Astrocyte (in vitro differentiated cells and primary cell): ENCODE measurements at regions not wholly inside any gene's neighbourhood (a gene's known extent, or its start where the extent isn't known, plus 50 kb on each side); places are given as distances from the start of the nearest gene placed in this dataset.

Experiments used
- EZH2 ChIP-seq: IDR thresholded peaks from 2 replicates; pipeline ENCODE4 v1.6.1; 2012; ENCODE audit warnings: mild to moderate bottlenecking, low read length, inconsistent platforms; ENCODE audit not compliant: insufficient read depth
- TF ChIP-seq, protein P1 (sequence below): IDR thresholded peaks from 2 replicates; pipeline ENCODE4 v1.5.1; 2011; ENCODE audit warnings: low read depth, mild to moderate bottlenecking, inconsistent platforms, low read length, moderate library complexity; ENCODE audit not compliant: insufficient read depth

DNA sequence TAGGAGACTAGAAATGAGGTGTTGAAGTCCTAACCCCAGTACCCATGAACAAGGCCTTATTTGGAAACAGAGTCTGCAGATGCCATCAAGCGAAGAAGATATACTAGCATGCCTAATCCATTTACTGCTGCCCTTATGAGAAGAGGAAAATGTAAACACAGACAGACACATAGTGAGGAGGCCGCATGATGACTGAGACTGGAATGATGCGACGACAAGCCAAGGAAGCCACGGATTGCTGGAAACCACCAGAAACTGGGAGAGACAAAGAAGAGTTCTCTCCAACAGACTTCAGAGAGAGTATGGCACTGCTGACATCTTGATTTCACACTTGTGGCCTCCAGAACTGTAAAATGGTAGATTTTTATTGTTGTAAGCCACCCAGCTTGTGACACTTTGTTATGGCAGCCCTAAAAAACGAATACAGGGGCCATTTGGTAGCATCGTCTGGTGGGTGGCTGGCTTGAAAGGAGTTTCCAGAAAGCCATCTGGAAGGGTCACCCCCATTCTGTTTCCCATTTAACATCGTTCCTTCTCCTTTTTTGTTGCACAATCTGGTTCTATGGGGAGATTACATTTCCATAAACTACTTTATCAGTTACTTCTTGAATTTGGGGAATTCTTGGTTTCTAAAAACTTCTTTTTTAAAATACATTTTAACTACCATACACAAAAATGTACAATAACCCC is 193.1 kb downstream of the HSD17B3 start:
- TF ChIP-seq, protein P1, sequence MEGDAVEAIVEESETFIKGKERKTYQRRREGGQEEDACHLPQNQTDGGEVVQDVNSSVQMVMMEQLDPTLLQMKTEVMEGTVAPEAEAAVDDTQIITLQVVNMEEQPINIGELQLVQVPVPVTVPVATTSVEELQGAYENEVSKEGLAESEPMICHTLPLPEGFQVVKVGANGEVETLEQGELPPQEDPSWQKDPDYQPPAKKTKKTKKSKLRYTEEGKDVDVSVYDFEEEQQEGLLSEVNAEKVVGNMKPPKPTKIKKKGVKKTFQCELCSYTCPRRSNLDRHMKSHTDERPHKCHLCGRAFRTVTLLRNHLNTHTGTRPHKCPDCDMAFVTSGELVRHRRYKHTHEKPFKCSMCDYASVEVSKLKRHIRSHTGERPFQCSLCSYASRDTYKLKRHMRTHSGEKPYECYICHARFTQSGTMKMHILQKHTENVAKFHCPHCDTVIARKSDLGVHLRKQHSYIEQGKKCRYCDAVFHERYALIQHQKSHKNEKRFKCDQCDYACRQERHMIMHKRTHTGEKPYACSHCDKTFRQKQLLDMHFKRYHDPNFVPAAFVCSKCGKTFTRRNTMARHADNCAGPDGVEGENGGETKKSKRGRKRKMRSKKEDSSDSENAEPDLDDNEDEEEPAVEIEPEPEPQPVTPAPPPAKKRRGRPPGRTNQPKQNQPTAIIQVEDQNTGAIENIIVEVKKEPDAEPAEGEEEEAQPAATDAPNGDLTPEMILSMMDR: no peak
- no peak for TF ChIP-seq EZH2
